Mesendoderm (in vitro differentiated cells): ENCODE measurements at regions not wholly inside any gene's neighbourhood (a gene's known extent, or its start where the extent isn't known, plus 50 kb on each side); places are given as distances from the start of the nearest gene placed in this dataset.

Experiments
- DNase-seq: peaks from one replicate; pipeline ENCODE4 v3.0.0; 2013
- H2AK5ac ChIP-seq: 2 replicates; pipeline ENCODE4 v1.6.1; 2013; ENCODE audit warnings: low read length, inconsistent platforms
- H2BK120ac ChIP-seq: 2 replicates; pipeline ENCODE4 v1.6.1; 2013; ENCODE audit warnings: low read depth, mild to moderate bottlenecking, low read length, moderate library complexity, mixed read lengths
- H2BK15ac ChIP-seq: replicated peaks from 2 replicates; pipeline ENCODE4 v1.6.1; 2013; ENCODE audit warnings: low read depth, mild to moderate bottlenecking, moderate library complexity
- H2BK5ac ChIP-seq: 2 replicates; pipeline ENCODE4 v1.6.1; 2013; ENCODE audit warnings: low read length, inconsistent platforms
- H3K18ac ChIP-seq: 2 replicates; pipeline ENCODE4 v1.6.1; 2013; ENCODE audit warnings: mild to moderate bottlenecking, low read length, mixed read lengths
- H3K23ac ChIP-seq: one replicate; pipeline ENCODE4 v1.6.1; 2013; ENCODE audit warnings: low read length
- H3K27ac ChIP-seq: 2 replicates; pipeline ENCODE4 v1.5.1; 2013; ENCODE audit warnings: low read depth, mild to moderate bottlenecking, inconsistent platforms, low read length, moderate library complexity
- H3K27me3 ChIP-seq: 2 replicates; pipeline ENCODE4 v1.6.1; 2013; ENCODE audit warnings: low read length, control low read depth, mild to moderate bottlenecking, inconsistent platforms; ENCODE audit not compliant: insufficient read depth, poor library complexity
- H3K36me3 ChIP-seq: 2 replicates; pipeline ENCODE4 v1.6.1; 2013; ENCODE audit warnings: low read length, inconsistent platforms; ENCODE audit not compliant: control insufficient read depth, insufficient read depth
- H3K4ac ChIP-seq: one replicate; pipeline ENCODE4 v1.6.1; 2013; ENCODE audit warnings: low read depth, mild to moderate bottlenecking, low read length, moderate library complexity
- H3K4me1 ChIP-seq: 2 replicates; pipeline ENCODE4 v1.6.1; 2013; ENCODE audit warnings: low read depth, low read length, inconsistent platforms; ENCODE audit not compliant: control insufficient read depth
- H3K4me2 ChIP-seq: 2 replicates; pipeline ENCODE4 v1.6.1; 2013; ENCODE audit warnings: low read length
- H3K4me3 ChIP-seq: 2 replicates; pipeline ENCODE4 v1.5.1; 2013; ENCODE audit warnings: mild to moderate bottlenecking, low read length
- H3K56ac ChIP-seq: one replicate; pipeline ENCODE4 v1.6.1; 2013; ENCODE audit warnings: low read length
- H3K79me1 ChIP-seq: 2 replicates; pipeline ENCODE4 v1.6.1; 2013; ENCODE audit warnings: low read length, inconsistent platforms
- H3K79me2 ChIP-seq: 2 replicates; pipeline ENCODE4 v1.6.1; 2013; ENCODE audit warnings: mild to moderate bottlenecking, low read length; ENCODE audit not compliant: control insufficient read depth, insufficient read depth
- H3K9ac ChIP-seq: 2 replicates; pipeline ENCODE4 v1.6.1; 2013; ENCODE audit warnings: low read length, inconsistent platforms
- H4K5ac ChIP-seq: one replicate; pipeline ENCODE4 v1.6.1; 2013; ENCODE audit warnings: low read length
- H4K8ac ChIP-seq: one replicate; pipeline ENCODE4 v1.6.1; 2013; ENCODE audit warnings: low read depth, mild to moderate bottlenecking, control low read depth, low read length, moderate library complexity
- WGBS: extraction: QIAGEN DNeasy Blood & Tissue Kit; methylation state at CpG from one replicate; pipeline ENCODE4 v1.1.7; 2013; ENCODE audit warnings: low lambda C conversion rate, missing lambda C conversion rate; ENCODE audit not compliant: insufficient coverage; ENCODE audit errors: extremely low coverage; 5-methylcytosine and 5-hydroxymethylcytosine counted together

GRCh38 chr9:117597977-117598376 lies 106.2 kb upstream of the TLR4 start:
- no CpG with 5 or more reads among the region's 2 CpGs for WGBS
- H3K9ac ChIP-seq = no peak overlapping the region
- no peak overlapping the region for H3K23ac ChIP-seq
- DNase-seq = no peak
- H3K18ac ChIP-seq = no peak overlapping the region
- no peak overlapping the region for H3K27ac ChIP-seq
- no peak overlapping the region for H4K8ac ChIP-seq
- no peak overlapping the region for H2AK5ac ChIP-seq
- H3K79me2 ChIP-seq = no peaks in the 10 kb centered on the region
- no peak overlapping the region for H4K5ac ChIP-seq
- H3K36me3 ChIP-seq = no peaks in the 10 kb centered on the region
- no peak overlapping the region for H2BK5ac ChIP-seq
- no peak overlapping the region for H3K56ac ChIP-seq
- H3K79me1 ChIP-seq = no peaks in the 10 kb centered on the region
- H3K27me3 ChIP-seq = no peaks in the 10 kb centered on the region
- no peak overlapping the region for H2BK15ac ChIP-seq
- no peak overlapping the region for H3K4me3 ChIP-seq
- no peak overlapping the region for H3K4ac ChIP-seq
- H3K4me2 ChIP-seq = no peak overlapping the region
- H2BK120ac ChIP-seq = no peak overlapping the region
- H3K4me1 ChIP-seq = no peaks in the 10 kb centered on the region

- Histone ChIP-seq H3K79me1 (no peaks in the 10 kb centered on the region), H3K9ac (no peak overlapping the region), H3K4me1 (no peaks in the 10 kb centered on the region), H3K27ac (no peak overlapping the region), H4K5ac (no peak overlapping the region), H2BK15ac (no peak overlapping the region), H3K4me3 (no peak overlapping the region), H4K8ac (no peak overlapping the region), H3K56ac (no peak overlapping the region), H2AK5ac (no peak overlapping the region), H2BK5ac (no peak overlapping the region), H3K18ac (no peak overlapping the region), H2BK120ac (no peak overlapping the region), H3K4ac (no peak overlapping the region), H3K27me3 (no peaks in the 10 kb centered on the region), H3K4me2 (no peak overlapping the region), H3K23ac (no peak overlapping the region), H3K79me2 (no peaks in the 10 kb centered on the region), H3K36me3 (no peaks in the 10 kb centered on the region)
- no peak for DNase-seq
- no CpG with 5 or more reads among the region's 2 CpGs for WGBS
Observed at GRCh38 chr9:117596678-117597077, 107.5 kb upstream of the TLR4 start.

- no peaks in the 10 kb centered on the region for H3K27me3 ChIP-seq
- no peak for DNase-seq
Observed at GRCh38 chr9:117595650-117596049, 108.6 kb upstream of the TLR4 start.

GRCh38 chr9:117587263-117587662 lies 116.9 kb upstream of the TLR4 start:
- no peak overlapping the region for H3K4me2 ChIP-seq
- no peak overlapping the region for H3K56ac ChIP-seq
- no peak overlapping the region for H2BK120ac ChIP-seq
- no peak overlapping the region for H2AK5ac ChIP-seq
- H2BK15ac ChIP-seq = no peak overlapping the region
- H4K8ac ChIP-seq = no peak overlapping the region
- no peaks in the 10 kb centered on the region for H3K79me2 ChIP-seq
- no CpG with 5 or more reads among the region's 2 CpGs for WGBS
- no peak for DNase-seq
- no peaks in the 10 kb centered on the region for H3K4me1 ChIP-seq
- H3K9ac ChIP-seq = no peak overlapping the region
- no peak overlapping the region for H3K18ac ChIP-seq
- no peaks in the 10 kb centered on the region for H3K36me3 ChIP-seq
- H3K4ac ChIP-seq = no peak overlapping the region
- H3K79me1 ChIP-seq = no peaks in the 10 kb centered on the region
- no peak overlapping the region for H2BK5ac ChIP-seq
- H4K5ac ChIP-seq = no peak overlapping the region
- H3K27me3 ChIP-seq = no peaks in the 10 kb centered on the region
- no peak overlapping the region for H3K27ac ChIP-seq
- no peak overlapping the region for H3K4me3 ChIP-seq
- H3K23ac ChIP-seq = no peak overlapping the region

More at GRCh38 chr9:117595650-117596049, 108.6 kb upstream of the TLR4 start:
- Histone ChIP-seq H3K56ac (no peak overlapping the region), H3K4ac (no peak overlapping the region), H3K27ac (no peak overlapping the region), H3K36me3 (no peaks in the 10 kb centered on the region), H3K79me2 (no peaks in the 10 kb centered on the region), H3K9ac (no peak overlapping the region), H2BK15ac (no peak overlapping the region), H2BK120ac (no peak overlapping the region), H3K79me1 (no peaks in the 10 kb centered on the region), H3K18ac (no peak overlapping the region), H4K8ac (no peak overlapping the region), H2AK5ac (no peak overlapping the region), H2BK5ac (no peak overlapping the region), H3K23ac (no peak overlapping the region), H4K5ac (no peak overlapping the region), H3K4me2 (no peak overlapping the region), H3K4me3 (no peak overlapping the region), H3K4me1 (no peaks in the 10 kb centered on the region)
- no CpG with 5 or more reads among the region's 3 CpGs for WGBS

- H2BK15ac ChIP-seq = no peak overlapping the region
- no peak overlapping the region for H2BK5ac ChIP-seq
- no peak overlapping the region for H4K5ac ChIP-seq
- no peak overlapping the region for H3K18ac ChIP-seq
- H3K4ac ChIP-seq = no peak overlapping the region
- H4K8ac ChIP-seq = no peak overlapping the region
- no peak overlapping the region for H2AK5ac ChIP-seq
- no peaks in the 10 kb centered on the region for H3K79me1 ChIP-seq
- WGBS = no CpG with 5 or more reads among the region's 3 CpGs
- H3K23ac ChIP-seq = no peak overlapping the region
- H3K27ac ChIP-seq = no peak overlapping the region
- no peak overlapping the region for H3K4me2 ChIP-seq
- H3K56ac ChIP-seq = no peak overlapping the region
- H3K36me3 ChIP-seq = no peaks in the 10 kb centered on the region
- H3K4me1 ChIP-seq = no peaks in the 10 kb centered on the region
- no peak for DNase-seq
- no peaks in the 10 kb centered on the region for H3K27me3 ChIP-seq
- no peaks in the 10 kb centered on the region for H3K79me2 ChIP-seq
- H2BK120ac ChIP-seq = no peak overlapping the region
- no peak overlapping the region for H3K9ac ChIP-seq
- no peak overlapping the region for H3K4me3 ChIP-seq
Observed at GRCh38 chr9:117574099-117574498, 130.1 kb upstream of the TLR4 start.

- no peaks in the 10 kb centered on the region for H3K79me2 ChIP-seq
- H3K4me2 ChIP-seq = no peak overlapping the region
- H2AK5ac ChIP-seq = no peak overlapping the region
- no peak overlapping the region for H3K4ac ChIP-seq
- H3K18ac ChIP-seq = no peak overlapping the region
- no peaks in the 10 kb centered on the region for H3K4me1 ChIP-seq
- H2BK5ac ChIP-seq = no peak overlapping the region
- DNase-seq = no peak
- no peak overlapping the region for H3K4me3 ChIP-seq
- no peak overlapping the region for H4K8ac ChIP-seq
- H3K9ac ChIP-seq = no peak overlapping the region
- H3K23ac ChIP-seq = no peak overlapping the region
- H2BK15ac ChIP-seq = no peak overlapping the region
- H3K27me3 ChIP-seq = no peaks in the 10 kb centered on the region
- no peak overlapping the region for H3K27ac ChIP-seq
- no CpG with 5 or more reads among the region's 1 CpG for WGBS
- no peaks in the 10 kb centered on the region for H3K79me1 ChIP-seq
- no peak overlapping the region for H2BK120ac ChIP-seq
- no peak overlapping the region for H3K56ac ChIP-seq
- no peaks in the 10 kb centered on the region for H3K36me3 ChIP-seq
- H4K5ac ChIP-seq = no peak overlapping the region
Observed at GRCh38 chr9:117564839-117565238, 139.4 kb upstream of the TLR4 start.
